Caco-2 (cell line): ENCODE measurements at regions not wholly inside any gene's neighbourhood (a gene's known extent, or its start where the extent isn't known, plus 50 kb on each side); places are given as distances from the start of the nearest gene placed in this dataset.

ENCODE experiments used
- BruUV-seq: library from RNA; stranded (reverse); fragments of 400-500 nt; replicated peaks from 2 replicates; lab custom pipeline; 2021; lab: Mats Ljungman, UMichigan
- CTCF ChIA-PET: fragments of 300-600 bp; sonication (Branson Sonifier 250); formaldehyde crosslinking; loops from one replicate; lab custom pipeline; 2022; ENCODE audit warnings: antibody characterized with exemption; lab: Charles Lee
- POLR2A ChIA-PET: fragments of 300-600 bp; sonication (Branson Sonifier 250); formaldehyde crosslinking; loops from one replicate; lab custom pipeline; 2022; ENCODE audit warnings: antibody characterized with exemption; lab: Charles Lee
- DNase-seq, 2 experiments: peaks; one replicate each; pipeline versions ENCODE4 v3.0.0 to v3.0.0-alpha.2; 2020 to 2022
- H3K27me3 ChIP-seq: replicated peaks from 2 replicates; pipeline ENCODE4 v1.6.0; 2011; ENCODE audit warnings: low read length; ENCODE audit not compliant: control insufficient read depth, insufficient read depth
- H3K36me3 ChIP-seq: 2 replicates; pipeline ENCODE4 v1.5.1; 2011; ENCODE audit warnings: low read length; ENCODE audit not compliant: control insufficient read depth, insufficient read depth
- H3K4me1 ChIP-seq: fragments of 250-450 bp; sonication (Bioruptor Pico); 2 replicates; pipeline ENCODE4 v1.5.1; 2020; ENCODE audit warnings: mild to moderate bottlenecking
- H3K4me3 ChIP-seq: 2 replicates; pipeline ENCODE4 v1.5.1; 2011; ENCODE audit warnings: low read depth, mild to moderate bottlenecking, control low read depth, low read length
- H3K9me3 ChIP-seq: fragments of 250-450 bp; sonication (Bioruptor Pico); 2 replicates; pipeline ENCODE4 v1.5.1; 2020; ENCODE audit warnings: mild to moderate bottlenecking, moderate library complexity
- H3K27ac Mint-ChIP-seq: one replicate; pipeline ENCODE4 v1.8.0; 2022; ENCODE audit warnings: mixed read lengths; ENCODE audit not compliant: unreplicated experiment
- H3K27me3 Mint-ChIP-seq: one replicate; pipeline ENCODE4 v1.8.0; 2022; ENCODE audit warnings: mixed read lengths; ENCODE audit not compliant: insufficient read depth, unreplicated experiment
- H3K36me3 Mint-ChIP-seq: one replicate; pipeline ENCODE4 v1.8.0; 2022; ENCODE audit warnings: mild to moderate bottlenecking, mixed read lengths; ENCODE audit not compliant: insufficient read depth, unreplicated experiment
- H3K4me1 Mint-ChIP-seq: one replicate; pipeline ENCODE4 v1.8.0; 2022; ENCODE audit warnings: low read depth, mixed read lengths; ENCODE audit not compliant: unreplicated experiment
- H3K4me3 Mint-ChIP-seq: one replicate; pipeline ENCODE4 v1.8.0; 2022; ENCODE audit warnings: mild to moderate bottlenecking, moderate library complexity, mixed read lengths; ENCODE audit not compliant: unreplicated experiment
- H3K9me3 Mint-ChIP-seq: one replicate; pipeline ENCODE4 v1.8.0; 2022; ENCODE audit warnings: mixed read lengths; ENCODE audit not compliant: unreplicated experiment
- intact Hi-C: fragments of 100-400 bp; cut with micrococcal nuclease; formaldehyde crosslinking; loops from one replicate; pipeline ENCODE4 v1.10.0; 2022; ENCODE audit not compliant: unreplicated experiment
- TF ChIP-seq, protein P1 (sequence below), 2 experiments: fragments of 200-600 bp in 1 of 2; IDR thresholded peaks; 1 replicate in 1 of 2; 2 replicates in 1 of 2; pipeline versions ENCODE4 v1.5.1 to v1.8.0; 2011 to 2022; ENCODE audit warnings: antibody characterized with exemption in 1 of 2, control low read depth in 1 of 2, inconsistent platforms in 1 of 2, low read depth in 1 of 2, low read length in 1 of 2, mild to moderate bottlenecking in 1 of 2, moderate library complexity in 1 of 2; ENCODE audit not compliant: insufficient read depth in 1 of 2, severe bottlenecking in 1 of 2, unreplicated experiment in 1 of 2

DNA sequence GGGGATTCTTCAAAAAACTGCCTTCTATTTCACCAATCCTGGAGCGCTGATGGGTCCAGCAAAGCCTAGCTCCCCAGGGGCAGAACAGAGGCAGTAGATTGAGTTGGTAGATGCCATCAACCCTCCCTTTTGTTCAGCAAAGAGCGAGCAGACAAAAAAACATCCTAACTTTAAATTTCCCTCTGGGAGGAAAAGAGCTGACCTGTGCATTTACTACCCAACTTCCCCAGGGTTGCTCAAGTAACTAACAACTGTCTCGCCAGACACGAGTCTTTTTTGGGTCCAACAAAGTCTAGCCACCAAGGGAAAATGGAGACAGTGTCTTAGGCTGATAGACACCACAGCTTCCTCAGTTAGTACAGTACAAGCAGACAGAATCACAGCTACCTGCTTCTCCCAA lies 476.3 kb upstream of the GRIA1 start:
- DNase-seq, result no peak
- H3K4me3 Mint-ChIP-seq, result no peak overlapping the region
- Histone ChIP-seq H3K27me3 (no peaks in the 10 kb centered on the region), H3K9me3 (peaks cover 2% of the 10 kb centered on the region), H3K4me3 (no peak overlapping the region), H3K4me1 (no peaks in the 10 kb centered on the region), H3K36me3 (no peaks in the 10 kb centered on the region)
- H3K9me3 Mint-ChIP-seq, result peaks cover 11% of the 10 kb centered on the region
- intact Hi-C loops, result no loop called here
- POLR2A ChIA-PET, result no interaction called here
- H3K4me1 Mint-ChIP-seq, result no peaks in the 10 kb centered on the region
- H3K36me3 Mint-ChIP-seq, result no peaks in the 10 kb centered on the region
- CTCF ChIA-PET, result no interaction called here
- TF ChIP-seq, protein P1, sequence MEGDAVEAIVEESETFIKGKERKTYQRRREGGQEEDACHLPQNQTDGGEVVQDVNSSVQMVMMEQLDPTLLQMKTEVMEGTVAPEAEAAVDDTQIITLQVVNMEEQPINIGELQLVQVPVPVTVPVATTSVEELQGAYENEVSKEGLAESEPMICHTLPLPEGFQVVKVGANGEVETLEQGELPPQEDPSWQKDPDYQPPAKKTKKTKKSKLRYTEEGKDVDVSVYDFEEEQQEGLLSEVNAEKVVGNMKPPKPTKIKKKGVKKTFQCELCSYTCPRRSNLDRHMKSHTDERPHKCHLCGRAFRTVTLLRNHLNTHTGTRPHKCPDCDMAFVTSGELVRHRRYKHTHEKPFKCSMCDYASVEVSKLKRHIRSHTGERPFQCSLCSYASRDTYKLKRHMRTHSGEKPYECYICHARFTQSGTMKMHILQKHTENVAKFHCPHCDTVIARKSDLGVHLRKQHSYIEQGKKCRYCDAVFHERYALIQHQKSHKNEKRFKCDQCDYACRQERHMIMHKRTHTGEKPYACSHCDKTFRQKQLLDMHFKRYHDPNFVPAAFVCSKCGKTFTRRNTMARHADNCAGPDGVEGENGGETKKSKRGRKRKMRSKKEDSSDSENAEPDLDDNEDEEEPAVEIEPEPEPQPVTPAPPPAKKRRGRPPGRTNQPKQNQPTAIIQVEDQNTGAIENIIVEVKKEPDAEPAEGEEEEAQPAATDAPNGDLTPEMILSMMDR (IDR thresholded peaks at IDR 0.05; ENCODE audit: insufficient read depth in 1 of 2, low read depth in 1 of 2, low read length in 1 of 2, severe bottlenecking in 1 of 2, unreplicated experiment in 1 of 2), result no peak
- BruUV-seq, result no TSS peak
- no peaks in the 10 kb centered on the region for H3K27me3 Mint-ChIP-seq
- no peak overlapping the region for H3K27ac Mint-ChIP-seq

DNA sequence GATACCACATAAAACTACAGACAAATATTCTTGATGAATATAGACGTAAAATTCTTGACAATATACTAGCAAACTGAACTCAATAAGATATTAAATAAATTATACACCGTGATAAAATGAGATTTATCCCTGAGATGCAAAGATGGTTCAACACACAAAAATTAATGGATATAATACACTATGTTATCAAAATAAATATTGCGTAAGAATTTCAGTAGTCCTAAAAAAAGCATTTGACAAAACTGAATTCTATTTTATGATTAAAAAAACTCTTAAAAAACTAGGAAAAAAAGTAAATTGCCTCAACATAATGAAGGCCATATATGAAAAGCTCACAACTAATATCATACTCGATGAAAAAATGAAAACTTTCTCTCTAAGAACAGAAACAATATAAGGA lies 472.3 kb upstream of the GRIA1 start:
- H3K4me3 Mint-ChIP-seq, result no peak overlapping the region
- TF ChIP-seq, protein P1 (IDR thresholded peaks at IDR 0.05; ENCODE audit: insufficient read depth in 1 of 2, low read depth in 1 of 2, low read length in 1 of 2, severe bottlenecking in 1 of 2, unreplicated experiment in 1 of 2), result no peak
- no peaks in the 10 kb centered on the region for H3K36me3 Mint-ChIP-seq

DNA sequence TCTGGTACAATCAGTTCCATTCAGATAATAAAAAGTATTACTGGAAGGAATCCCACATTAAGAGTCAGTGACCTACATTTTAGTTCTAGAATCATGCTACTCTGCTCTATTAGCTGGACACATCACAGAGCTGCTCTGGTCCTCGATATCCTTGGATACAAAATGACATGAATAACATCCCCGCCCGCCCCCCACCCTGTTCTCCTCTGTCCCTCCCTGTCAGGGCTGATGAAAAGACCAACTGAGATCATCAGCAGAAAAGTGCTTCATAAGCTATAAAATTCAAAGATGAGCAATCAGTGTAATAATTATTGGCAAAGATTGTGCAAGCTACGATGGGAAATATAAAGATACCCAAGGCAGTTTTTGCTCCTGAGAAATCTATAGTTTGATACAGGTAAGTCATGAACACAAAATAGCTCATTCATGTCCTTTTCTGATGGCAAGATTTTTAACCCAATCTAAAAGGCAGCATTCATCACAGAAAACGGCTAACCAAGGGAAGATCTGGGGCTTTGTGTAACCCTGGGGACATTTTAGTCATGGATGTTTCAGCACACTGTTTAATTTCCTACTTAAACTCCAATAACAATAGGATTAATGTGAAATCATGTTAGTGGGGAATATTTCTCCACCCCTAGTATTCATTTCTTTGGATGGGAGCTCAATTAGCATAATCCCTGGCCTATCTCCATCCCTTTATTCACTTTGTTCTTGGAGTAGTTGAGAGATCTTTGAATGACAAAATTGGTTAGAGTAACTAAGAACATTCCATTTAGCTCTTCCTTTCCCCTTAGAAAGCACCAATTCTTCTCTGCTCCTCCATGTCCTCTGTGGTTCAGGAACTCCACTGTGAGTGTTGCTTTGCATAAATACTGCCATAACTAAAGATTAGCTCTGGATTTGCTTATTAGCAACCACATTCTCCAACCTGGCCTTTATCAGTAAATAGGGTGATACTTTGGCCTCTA lies 459.4 kb upstream of the GRIA1 start:
- Histone ChIP-seq H3K4me1 (no peaks in the 10 kb centered on the region), H3K9me3 (peaks cover 2% of the 10 kb centered on the region; the same call in 1 of the 2 replicates), H3K4me3 (no peak overlapping the region), H3K27me3 (no peaks in the 10 kb centered on the region), H3K36me3 (no peaks in the 10 kb centered on the region)
- no peaks in the 10 kb centered on the region for H3K36me3 Mint-ChIP-seq
- peaks cover 7% of the 10 kb centered on the region for H3K27me3 Mint-ChIP-seq
- H3K4me3 Mint-ChIP-seq, result no peak overlapping the region
- BruUV-seq, result no TSS peak
- ChIA-PET CTCF (no interaction called here), POLR2A (no interaction called here)
- intact Hi-C loops, result no loop called here
- no peaks in the 10 kb centered on the region for H3K9me3 Mint-ChIP-seq
- no peak for DNase-seq
- TF ChIP-seq, protein P1 (IDR thresholded peaks at IDR 0.05; ENCODE audit: insufficient read depth in 1 of 2, low read depth in 1 of 2, low read length in 1 of 2, severe bottlenecking in 1 of 2, unreplicated experiment in 1 of 2), result no peak
- H3K4me1 Mint-ChIP-seq, result no peaks in the 10 kb centered on the region
- H3K27ac Mint-ChIP-seq, result no peak overlapping the region

More for the DNA sequence above, 472.3 kb upstream of the GRIA1 start:
- CTCF ChIA-PET, result no interaction called here
- Mint-ChIP-seq H3K27me3 (no peaks in the 10 kb centered on the region), H3K4me1 (no peaks in the 10 kb centered on the region), H3K9me3 (peaks cover 28% of the 10 kb centered on the region), H3K27ac (no peak overlapping the region)
- peaks cover 2% of the 10 kb centered on the region for H3K9me3 ChIP-seq
- POLR2A ChIA-PET, result no interaction called here
- intact Hi-C loops, result no loop called here
- no peak for DNase-seq
- no peak overlapping the region for H3K4me3 ChIP-seq
- no TSS peak for BruUV-seq
- H3K4me1 ChIP-seq, result no peaks in the 10 kb centered on the region
- H3K27me3 ChIP-seq, result no peaks in the 10 kb centered on the region
- H3K36me3 ChIP-seq, result no peaks in the 10 kb centered on the region
